NT2/D1 (cell line): ENCODE measurements at regions not wholly inside any gene's neighbourhood (a gene's known extent, or its start where the extent isn't known, plus 50 kb on each side); places are given as distances from the start of the nearest gene placed in this dataset.

ENCODE experiments used
- YY1 ChIP-seq: IDR thresholded peaks from 2 replicates; pipeline ENCODE4 v1.6.1; 2011; ENCODE audit not compliant: insufficient read length, insufficient read depth
- ZNF274 ChIP-seq: IDR thresholded peaks from 2 replicates; pipeline ENCODE4 v1.6.1; 2011; ENCODE audit warnings: mild to moderate bottlenecking, low read depth, low read length

GRCh38 chr9:88680041-88680440 is 145.1 kb downstream of the NXNL2 start:
- TF ChIP-seq ZNF274, result no peak
- TF ChIP-seq YY1, result no peak
